ENCODE measurements at regions not wholly inside any gene's neighbourhood (a gene's known extent, or its start where the extent isn't known, plus 50 kb on each side); places are given as distances from the start of the nearest gene placed in this dataset.

GRCh38 chr15:85314146-85314545 lies 66.3 kb upstream of the AKAP13 start:
- H2AFZ ChIP-seq (ENCODE audit: low read depth, low read length, severe bottlenecking): no peak overlapping the region
- no peaks in the 10 kb centered on the region for H3K27me3 ChIP-seq (ENCODE audit: low read length)
- H3K4me2 ChIP-seq (ENCODE audit: low read depth, low read length, poor library complexity, severe bottlenecking): no peak overlapping the region
- no peaks in the 10 kb centered on the region for H3K79me2 ChIP-seq (ENCODE audit: insufficient read depth, low read length)
- TF ChIP-seq EZH2phosphoT487 (conservative IDR thresholded peaks at IDR 0.05; ENCODE audit: low read length) (no peak), CTCF (IDR thresholded peaks at IDR 0.05; ENCODE audit: insufficient read depth, low read length, poor library complexity, severe bottlenecking) (no peak)
- H4K20me1 ChIP-seq (ENCODE audit: low read depth, low read length): no peaks in the 10 kb centered on the region
- no peaks in the 10 kb centered on the region for H3K36me3 ChIP-seq (ENCODE audit: low read length)
- no peaks in the 10 kb centered on the region for H3K9me2 ChIP-seq (replicated peaks; ENCODE audit: insufficient read depth, low read length)
- no peaks in the 10 kb centered on the region for H3K9me3 ChIP-seq (ENCODE audit: insufficient read depth, low read length)
- no peak overlapping the region for H3K4me3 ChIP-seq (ENCODE audit: insufficient read depth, low read length, poor library complexity, severe bottlenecking)
- H3F3A ChIP-seq (ENCODE audit: insufficient read depth): no peaks in the 10 kb centered on the region
- no peak overlapping the region for H3K9ac ChIP-seq (ENCODE audit: low read length)
- no peak overlapping the region for H3K27ac ChIP-seq (ENCODE audit: low read depth, low read length)

- H2AFZ ChIP-seq (ENCODE audit: low read depth, low read length, severe bottlenecking): no peak overlapping the region
- no peaks in the 10 kb centered on the region for H3K36me3 ChIP-seq (ENCODE audit: low read length)
- no peak overlapping the region for H3K4me3 ChIP-seq (ENCODE audit: insufficient read depth, low read length, poor library complexity, severe bottlenecking)
- H3K9ac ChIP-seq (ENCODE audit: low read length): no peak overlapping the region
- H3K9me3 ChIP-seq (ENCODE audit: insufficient read depth, low read length): no peaks in the 10 kb centered on the region
- no peak for TF ChIP-seq EZH2phosphoT487 (conservative IDR thresholded peaks at IDR 0.05; ENCODE audit: low read length)
- TF ChIP-seq CTCF (IDR thresholded peaks at IDR 0.05; ENCODE audit: insufficient read depth, low read length, poor library complexity, severe bottlenecking): no peak
- no peaks in the 10 kb centered on the region for H3K79me2 ChIP-seq (ENCODE audit: insufficient read depth, low read length)
- no peaks in the 10 kb centered on the region for H3K27me3 ChIP-seq (ENCODE audit: low read length)
- no peak overlapping the region for H3K27ac ChIP-seq (ENCODE audit: low read depth, low read length)
- H3F3A ChIP-seq (ENCODE audit: insufficient read depth): no peaks in the 10 kb centered on the region
- no peaks in the 10 kb centered on the region for H3K9me2 ChIP-seq (replicated peaks; ENCODE audit: insufficient read depth, low read length)
- no peak overlapping the region for H3K4me2 ChIP-seq (ENCODE audit: low read depth, low read length, poor library complexity, severe bottlenecking)
- no peaks in the 10 kb centered on the region for H4K20me1 ChIP-seq (ENCODE audit: low read depth, low read length)
These were observed 65.8 kb upstream of the AKAP13 start for GRCh38 chr15:85314633-85315032.

- Histone ChIP-seq H3K4me3 (ENCODE audit: insufficient read depth, low read length, poor library complexity, severe bottlenecking) (no peak overlapping the region), H4K20me1 (ENCODE audit: low read depth, low read length) (no peaks in the 10 kb centered on the region), H2AFZ (ENCODE audit: low read depth, low read length, severe bottlenecking) (no peak overlapping the region)
These were observed 64.0 kb upstream of the AKAP13 start for GRCh38 chr15:85316244-85316934.

More at GRCh38 chr15:85316244-85316934, 64.0 kb upstream of the AKAP13 start:
- Histone ChIP-seq H3K79me2 (ENCODE audit: insufficient read depth, low read length) (no peaks in the 10 kb centered on the region), H3K9ac (ENCODE audit: low read length) (no peak overlapping the region), H3K9me2 (replicated peaks; ENCODE audit: insufficient read depth, low read length) (no peaks in the 10 kb centered on the region), H3K9me3 (ENCODE audit: insufficient read depth, low read length) (no peaks in the 10 kb centered on the region), H3K27me3 (ENCODE audit: low read length) (no peaks in the 10 kb centered on the region), H3K27ac (ENCODE audit: low read depth, low read length) (no peak overlapping the region), H3F3A (ENCODE audit: insufficient read depth) (no peaks in the 10 kb centered on the region), H3K36me3 (ENCODE audit: low read length) (no peaks in the 10 kb centered on the region), H3K4me2 (ENCODE audit: low read depth, low read length, poor library complexity, severe bottlenecking) (no peak overlapping the region)
- TF ChIP-seq CTCF (IDR thresholded peaks at IDR 0.05; ENCODE audit: insufficient read depth, low read length, poor library complexity, severe bottlenecking): no peak
- TF ChIP-seq EZH2phosphoT487 (conservative IDR thresholded peaks at IDR 0.05; ENCODE audit: low read length): no peak

Measured in SU-DHL-6 (cell line).